ENCODE measurements at regions not wholly inside any gene's neighbourhood (a gene's known extent, or its start where the extent isn't known, plus 50 kb on each side); places are given as distances from the start of the nearest gene placed in this dataset.

GRCh38 chr3:194984622-194985021 is 286.3 kb downstream of the XXYLT1 start:
- H3K79me2 ChIP-seq (ENCODE audit: low read length) = no peaks in the 10 kb centered on the region
- no peaks in the 10 kb centered on the region for H3K9me3 ChIP-seq (replicated peaks; ENCODE audit: insufficient read depth, low read length)
- no peaks in the 10 kb centered on the region for H3K27me3 ChIP-seq (replicated peaks; ENCODE audit: insufficient read depth, low read length)
- no peaks in the 10 kb centered on the region for H3F3A ChIP-seq (ENCODE audit: insufficient read depth, low read length)
- no peak for DNase-seq
- TF ChIP-seq EZH2phosphoT487 (IDR thresholded peaks at IDR 0.05; ENCODE audit: low read length) = no peak
- TF ChIP-seq CTCF (IDR thresholded peaks at IDR 0.05; ENCODE audit: low read length) = no peak
- no peak for TF ChIP-seq EZH2 (optimal IDR thresholded peaks at IDR 0.05; ENCODE audit: low read depth, low read length)
- no peak overlapping the region for H2AFZ ChIP-seq (ENCODE audit: low read length)
- H3K9me2 ChIP-seq (replicated peaks; ENCODE audit: insufficient read depth, low read length) = no peaks in the 10 kb centered on the region
- H3K4me3 ChIP-seq (ENCODE audit: low read length) = no peak overlapping the region
- H3K4me1 ChIP-seq (ENCODE audit: low read length) = no peaks in the 10 kb centered on the region
- no peaks in the 10 kb centered on the region for H3K36me3 ChIP-seq (replicated peaks; ENCODE audit: insufficient read depth, low read length)
- no peak overlapping the region for H3K9ac ChIP-seq (ENCODE audit: low read length)
- no peak overlapping the region for H3K27ac ChIP-seq (ENCODE audit: low read length)
- no peak overlapping the region for H3K4me2 ChIP-seq (ENCODE audit: low read depth, low read length)
- no peaks in the 10 kb centered on the region for H4K20me1 ChIP-seq (ENCODE audit: insufficient read depth, low read length)

GRCh38 chr3:194985031-194985578 is 285.9 kb downstream of the XXYLT1 start:
- DNase-seq = no peak
- TF ChIP-seq EZH2 (optimal IDR thresholded peaks at IDR 0.05; ENCODE audit: low read depth, low read length) = no peak
- no peak for TF ChIP-seq EZH2phosphoT487 (IDR thresholded peaks at IDR 0.05; ENCODE audit: low read length)
- no peak for TF ChIP-seq CTCF (IDR thresholded peaks at IDR 0.05; ENCODE audit: low read length)
- no peak overlapping the region for H3K4me2 ChIP-seq (ENCODE audit: low read depth, low read length)
- no peak overlapping the region for H3K27ac ChIP-seq (ENCODE audit: low read length)
- no peaks in the 10 kb centered on the region for H4K20me1 ChIP-seq (ENCODE audit: insufficient read depth, low read length)
- H3K79me2 ChIP-seq (ENCODE audit: low read length) = no peaks in the 10 kb centered on the region
- H3K4me3 ChIP-seq (ENCODE audit: low read length) = no peak overlapping the region
- no peaks in the 10 kb centered on the region for H3K9me3 ChIP-seq (replicated peaks; ENCODE audit: insufficient read depth, low read length)
- no peaks in the 10 kb centered on the region for H3K9me2 ChIP-seq (replicated peaks; ENCODE audit: insufficient read depth, low read length)
- no peaks in the 10 kb centered on the region for H3K27me3 ChIP-seq (replicated peaks; ENCODE audit: insufficient read depth, low read length)
- no peaks in the 10 kb centered on the region for H3K4me1 ChIP-seq (ENCODE audit: low read length)
- no peak overlapping the region for H2AFZ ChIP-seq (ENCODE audit: low read length)
- no peak overlapping the region for H3K9ac ChIP-seq (ENCODE audit: low read length)
- no peaks in the 10 kb centered on the region for H3F3A ChIP-seq (ENCODE audit: insufficient read depth, low read length)
- no peaks in the 10 kb centered on the region for H3K36me3 ChIP-seq (replicated peaks; ENCODE audit: insufficient read depth, low read length)

GRCh38 chr3:194986208-194987043 is 284.5 kb downstream of the XXYLT1 start:
- no peak for DNase-seq
- H4K20me1 ChIP-seq (ENCODE audit: insufficient read depth, low read length) = no peaks in the 10 kb centered on the region
- TF ChIP-seq CTCF (IDR thresholded peaks at IDR 0.05; ENCODE audit: low read length) = no peak
- no peak for TF ChIP-seq EZH2 (optimal IDR thresholded peaks at IDR 0.05; ENCODE audit: low read depth, low read length)
- TF ChIP-seq EZH2phosphoT487 (IDR thresholded peaks at IDR 0.05; ENCODE audit: low read length) = no peak

More at GRCh38 chr3:194986208-194987043, 284.5 kb downstream of the XXYLT1 start:
- Histone ChIP-seq H3K9ac (ENCODE audit: low read length) (no peak overlapping the region), H3K79me2 (ENCODE audit: low read length) (no peaks in the 10 kb centered on the region), H3K27ac (ENCODE audit: low read length) (no peak overlapping the region), H3K4me3 (ENCODE audit: low read length) (no peak overlapping the region), H3K4me1 (ENCODE audit: low read length) (no peaks in the 10 kb centered on the region), H2AFZ (ENCODE audit: low read length) (no peak overlapping the region), H3F3A (ENCODE audit: insufficient read depth, low read length) (no peaks in the 10 kb centered on the region), H3K4me2 (ENCODE audit: low read depth, low read length) (no peak overlapping the region), H3K27me3 (replicated peaks; ENCODE audit: insufficient read depth, low read length) (no peaks in the 10 kb centered on the region), H3K36me3 (replicated peaks; ENCODE audit: insufficient read depth, low read length) (no peaks in the 10 kb centered on the region), H3K9me2 (replicated peaks; ENCODE audit: insufficient read depth, low read length) (no peaks in the 10 kb centered on the region), H3K9me3 (replicated peaks; ENCODE audit: insufficient read depth, low read length) (no peaks in the 10 kb centered on the region)

Measured in MM.1S (cell line).